K562 (cell line): ENCODE measurements at regions not wholly inside any gene's neighbourhood (a gene's known extent, or its start where the extent isn't known, plus 50 kb on each side); places are given as distances from the start of the nearest gene placed in this dataset.

Experiments
- ATAC-seq: fragments of 200-7000 bp; cut with Tn5 transposase; 3 replicates; pipeline ENCODE4 v1.9.1; 2020; ENCODE audit warnings: moderate library complexity
- BruUV-seq: library from RNA; stranded (reverse); fragments of 400-500 nt; replicated peaks from 2 replicates; lab custom pipeline; 2021; lab: Mats Ljungman, UMichigan
- CTCF ChIA-PET: fragments of 300-600 bp; formaldehyde crosslinking; extraction: SDS; loops from one replicate; lab custom pipeline; 2021; ENCODE audit warnings: low intra/inter-chr PET ratio; lab: Yijun Ruan, JAX
- POLR2A ChIA-PET: fragments of 300-600, 350-650 bp; sonication (Branson Sonifier 250); formaldehyde crosslinking; extraction: SDS; loops from one replicate; lab custom pipeline; 2021; ENCODE audit warnings: antibody characterized with exemption, inconsistent platforms; lab: Yijun Ruan, JAX
- DNase-seq, 4 experiments: peaks; one replicate each; pipeline versions ENCODE4 v3.0.0 to v3.0.0-alpha.2; 2011 to 2018; ENCODE audit warnings: low spot score in 3 of 4, mixed read lengths in 3 of 4; ENCODE audit errors: extremely low read depth in 1 of 4
- FAIRE-seq: peaks from 2 replicates; lab custom pipeline; 2011; peaks lifted over from hg19 to GRCh38; lab: Jason Lieb, UNC
- H2AFZ ChIP-seq: 2 replicates; pipeline ENCODE4 v1.6.0; 2011; ENCODE audit warnings: low read depth, low read length, control low read depth, inconsistent platforms
- H3K27ac ChIP-seq: fragments of 200-600 bp; 3 replicates; pipeline ENCODE4 v1.8.0; 2011; ENCODE audit warnings: low read depth, mild to moderate bottlenecking, control low read depth, inconsistent platforms, low read length, moderate library complexity, mixed read lengths; ENCODE audit errors: extremely low read depth
- H3K27me3 ChIP-seq, 2 experiments: fragments of 300-600 bp in 1 of 2; 2 replicates in 1 of 2; 3 replicates in 1 of 2; pipeline versions ENCODE4 v1.6.0 to v1.8.0; 2011; ENCODE audit warnings: inconsistent platforms in 2 of 2, low read length in 2 of 2, mild to moderate bottlenecking in 1 of 2, mixed read lengths in 1 of 2, moderate library complexity in 1 of 2; ENCODE audit not compliant: control insufficient read depth in 2 of 2, insufficient read depth in 2 of 2
- H3K36me3 ChIP-seq: fragments of 300-600 bp; 3 replicates; pipeline ENCODE4 v1.8.0; 2011; ENCODE audit warnings: mild to moderate bottlenecking, low read length, inconsistent platforms; ENCODE audit not compliant: control insufficient read depth, insufficient read depth
- H3K4me1 ChIP-seq, 2 experiments: fragments of 200-600 bp in 1 of 2; replicated peaks in 1 of 2; 2 replicates in 1 of 2; 3 replicates in 1 of 2; pipeline versions ENCODE4 v1.5.1 to v1.8.0; 2011; ENCODE audit warnings: inconsistent platforms in 2 of 2, low read length in 2 of 2, mild to moderate bottlenecking in 1 of 2, mixed read lengths in 1 of 2, moderate library complexity in 1 of 2; ENCODE audit not compliant: control insufficient read depth in 2 of 2, insufficient read depth in 2 of 2
- H3K4me2 ChIP-seq: 2 replicates; pipeline ENCODE4 v1.6.1; 2011; ENCODE audit warnings: low read length, control low read depth, inconsistent platforms, mixed read lengths; ENCODE audit not compliant: insufficient read depth
- H3K4me3 ChIP-seq: fragments of 200-600 bp; sonication (generic), shearing (Covaris generic); 2 replicates; pipeline ENCODE4 v1.5.1; 2016; ENCODE audit warnings: control low read depth, inconsistent platforms
- H3K79me2 ChIP-seq: fragments of 200-600 bp; 3 replicates; pipeline ENCODE4 v1.8.0; 2011; ENCODE audit warnings: low read length, inconsistent platforms; ENCODE audit not compliant: control insufficient read depth, insufficient read depth
- H3K9ac ChIP-seq, 2 experiments: 2 replicates each; pipeline versions ENCODE4 v1.6.0 to v1.6.1; 2011; ENCODE audit warnings: low read depth in 2 of 2, low read length in 2 of 2, control low read depth in 1 of 2, inconsistent platforms in 1 of 2, mild to moderate bottlenecking in 1 of 2, mixed read lengths in 1 of 2; ENCODE audit not compliant: insufficient read depth in 1 of 2
- H3K9me1 ChIP-seq: one replicate; pipeline ENCODE4 v1.6.0; 2011; ENCODE audit warnings: inconsistent platforms, mild to moderate bottlenecking, low read length, moderate library complexity; ENCODE audit not compliant: control insufficient read depth, insufficient read depth
- H3K9me3 ChIP-seq: replicated peaks from 2 replicates; pipeline ENCODE4 v1.5.1; 2011; ENCODE audit warnings: low read depth, low read length, inconsistent platforms; ENCODE audit not compliant: control insufficient read depth, insufficient read depth
- H4K20me1 ChIP-seq: replicated peaks from 2 replicates; pipeline ENCODE4 v1.6.1; 2011; ENCODE audit warnings: low read length, inconsistent platforms, mixed read lengths; ENCODE audit not compliant: control insufficient read depth, insufficient read depth
- C11orf30 ChIP-seq: fragments of 450-650 bp; IDR thresholded peaks from 2 replicates; pipeline ENCODE4 v1.6.1; 2016; ENCODE audit warnings: low read depth, mild to moderate bottlenecking
- HNRNPK ChIP-seq: fragments of 200-400 bp; formaldehyde crosslinking; IDR thresholded peaks from one replicate; pipeline ENCODE4 v1.6.1; 2018; ENCODE audit warnings: mild to moderate bottlenecking, low read depth, low read length; ENCODE audit not compliant: poor library complexity, severe bottlenecking
- HSF4 ChIP-seq: fragments of 250-450 bp; sonication (Bioruptor Pico); IDR thresholded peaks from 2 replicates; pipeline ENCODE4 v2.1.2; 2022; ENCODE audit warnings: mild to moderate bottlenecking, moderate library complexity, borderline replicate concordance
- LCOR ChIP-seq: sonication (generic); formaldehyde crosslinking; IDR thresholded peaks from 2 replicates; pipeline ENCODE4 v1.8.0; 2022; ENCODE audit warnings: mild to moderate bottlenecking, missing genetic modification reagents
- NFYB ChIP-seq: IDR thresholded peaks from 2 replicates; pipeline ENCODE4 v1.6.1; 2011; ENCODE audit warnings: mild to moderate bottlenecking, moderate library complexity; ENCODE audit not compliant: insufficient read length; ENCODE audit errors: extremely low read depth
- POLR2B ChIP-seq: fragments of 450-650 bp; IDR thresholded peaks from 2 replicates; pipeline ENCODE4 v1.6.1; 2018; ENCODE audit warnings: low read depth; ENCODE audit not compliant: partially characterized antibody
- PRPF4 ChIP-seq: fragments of 200-400 bp; formaldehyde crosslinking; IDR thresholded peaks from one replicate; pipeline ENCODE4 v1.6.1; 2017; ENCODE audit warnings: low read length, low read depth, mild to moderate bottlenecking; ENCODE audit not compliant: insufficient read depth, poor library complexity, severe bottlenecking
- RAD51 ChIP-seq: fragments of 450-650 bp; IDR thresholded peaks from 2 replicates; pipeline ENCODE4 v1.7.1; 2016; ENCODE audit warnings: low read depth, mild to moderate bottlenecking, borderline replicate concordance
- RCOR1 ChIP-seq, 2 experiments: IDR thresholded peaks; 2 replicates each; pipeline ENCODE4 v1.6.1; 2012; ENCODE audit warnings: low read depth in 2 of 2, low read length in 2 of 2, borderline replicate concordance in 1 of 2, improper control_type of control experiment in 1 of 2
- TRIM25 ChIP-seq: fragments of 450-650 bp; IDR thresholded peaks from 2 replicates; pipeline ENCODE4 v1.7.0; 2016; ENCODE audit warnings: borderline replicate concordance
- U2AF1 ChIP-seq: fragments of 200-400 bp; formaldehyde crosslinking; optimal IDR thresholded peaks from 2 replicates; pipeline ENCODE3; 2017; ENCODE audit warnings: mild to moderate bottlenecking, low read depth, low read length, moderate library complexity
- ZKSCAN3 ChIP-seq: fragments of 250-450 bp; sonication (Bioruptor Pico); IDR thresholded peaks from 2 replicates; pipeline ENCODE4 v1.4.0; 2020
- ZNF217 ChIP-seq: sonication (generic); formaldehyde crosslinking; IDR thresholded peaks from 2 replicates; pipeline ENCODE4 v1.8.0; 2022; ENCODE audit warnings: mild to moderate bottlenecking, missing genetic modification reagents
- ZZZ3 ChIP-seq: fragments of 450-650 bp; IDR thresholded peaks from 2 replicates; pipeline ENCODE4 v1.6.1; 2016; ENCODE audit warnings: antibody characterized with exemption, mild to moderate bottlenecking, moderate library complexity
- WGBS: fragments of 100-300 bp; shearing (Covaris generic); methylation state at CpG from one replicate; pipeline ENCODE4 v1.1.6; 2016; ENCODE audit warnings: low coverage, mixed read lengths; ENCODE audit not compliant: insufficient coverage; ENCODE audit errors: missing lambda C conversion rate; 5-methylcytosine and 5-hydroxymethylcytosine counted together
- in situ Hi-C: fragments of 300-500 bp; cut with MboI; formaldehyde crosslinking; loops from 4 replicates; pipeline ENCODE4 v1.15.0; 2018; ENCODE audit warnings: inconsistent platforms, mixed read lengths
- intact Hi-C: fragments of 100-400 bp; cut with micrococcal nuclease; formaldehyde crosslinking; loops from 2 replicates; pipeline ENCODE4 v1.14.2; 2022
- TF ChIP-seq, protein P1 (sequence below): fragments of 450-650 bp; formaldehyde crosslinking; IDR thresholded peaks from 2 replicates; pipeline ENCODE4 v1.4.0; 2022; ENCODE audit warnings: missing genetic modification characterization

DNA sequence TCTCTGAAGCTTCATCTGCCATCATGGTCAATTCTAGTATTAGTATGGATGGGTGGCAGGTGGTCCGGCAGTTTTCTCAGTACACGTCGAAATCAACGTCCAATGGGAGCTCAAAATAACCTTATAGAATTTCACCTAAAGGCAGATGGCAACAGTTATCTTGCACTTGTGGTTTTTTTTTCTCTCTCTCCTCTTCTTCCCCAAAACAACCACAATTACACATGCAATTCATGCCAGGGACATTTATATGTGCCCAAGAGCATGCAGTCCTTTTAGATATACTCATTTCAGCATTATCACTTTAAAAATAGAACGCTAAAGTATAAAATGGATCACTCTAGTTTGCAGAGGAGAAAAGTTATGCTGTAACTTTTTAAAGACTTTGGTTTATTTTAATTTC, 1428.9 kb upstream of the WWC1 start:
- H3K4me1 ChIP-seq, result no peaks in the 10 kb centered on the region
- no peaks in the 10 kb centered on the region for H3K27me3 ChIP-seq
- ATAC-seq (no peak), DNase-seq (no peak), FAIRE-seq (no peak)
- TF ChIP-seq, protein P1, sequence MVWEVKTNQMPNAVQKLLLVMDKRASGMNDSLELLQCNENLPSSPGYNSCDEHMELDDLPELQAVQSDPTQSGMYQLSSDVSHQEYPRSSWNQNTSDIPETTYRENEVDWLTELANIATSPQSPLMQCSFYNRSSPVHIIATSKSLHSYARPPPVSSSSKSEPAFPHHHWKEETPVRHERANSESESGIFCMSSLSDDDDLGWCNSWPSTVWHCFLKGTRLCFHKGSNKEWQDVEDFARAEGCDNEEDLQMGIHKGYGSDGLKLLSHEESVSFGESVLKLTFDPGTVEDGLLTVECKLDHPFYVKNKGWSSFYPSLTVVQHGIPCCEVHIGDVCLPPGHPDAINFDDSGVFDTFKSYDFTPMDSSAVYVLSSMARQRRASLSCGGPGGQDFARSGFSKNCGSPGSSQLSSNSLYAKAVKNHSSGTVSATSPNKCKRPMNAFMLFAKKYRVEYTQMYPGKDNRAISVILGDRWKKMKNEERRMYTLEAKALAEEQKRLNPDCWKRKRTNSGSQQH (CRISPR knock-in tag), result no peak
- TF ChIP-seq ZNF217 (CRISPR knock-in tag) (no peak), C11orf30 (no peak), ZKSCAN3 (CRISPR knock-in tag) (no peak)
- 0 out of 2 replicates have a peak, but pooled peaks cover 1% of the 10 kb centered on the region for H3K9me3 ChIP-seq
- no peak overlapping the region for H3K4me3 ChIP-seq
- H4K20me1 ChIP-seq, result no peaks in the 10 kb centered on the region
- no TSS peak for BruUV-seq
- no peak overlapping the region for H2AFZ ChIP-seq
- no peaks in the 10 kb centered on the region for H3K9me1 ChIP-seq
- POLR2A ChIA-PET, result no interaction called here
- no peaks in the 10 kb centered on the region for H3K36me3 ChIP-seq
- intact Hi-C loops (no loop called here), in situ Hi-C loops (no loop called here)
- CTCF ChIA-PET, result no interaction called here
- no peak overlapping the region for H3K4me2 ChIP-seq
- WGBS, result 1% methylated on average over 5 of the region's 5 CpGs
- H3K9ac ChIP-seq, result no peak overlapping the region
- no peak overlapping the region for H3K27ac ChIP-seq
- no peaks in the 10 kb centered on the region for H3K79me2 ChIP-seq

GRCh38 chr5:166865206-166865605, 1426.2 kb upstream of the WWC1 start:
- intact Hi-C loops (no loop called here), in situ Hi-C loops (no loop called here)
- WGBS, result 1% methylated on average over 6 of the region's 6 CpGs
- Histone ChIP-seq H3K27me3 (no peaks in the 10 kb centered on the region), H3K9me1 (no peaks in the 10 kb centered on the region), H3K4me1 (no peaks in the 10 kb centered on the region), H3K27ac (no peak overlapping the region), H3K9me3 (0 out of 2 replicates have a peak, but pooled peaks cover 1% of the 10 kb centered on the region), H3K9ac (no peak overlapping the region), H4K20me1 (no peaks in the 10 kb centered on the region), H3K4me2 (no peak overlapping the region), H3K4me3 (no peak overlapping the region), H3K36me3 (no peaks in the 10 kb centered on the region), H2AFZ (no peak overlapping the region), H3K79me2 (no peaks in the 10 kb centered on the region)
- ChIA-PET CTCF (no interaction called here), POLR2A (no interaction called here)
- DNase-seq (no peak), FAIRE-seq (no peak), ATAC-seq (no peak)
- no TSS peak for BruUV-seq
- TF ChIP-seq TRIM25 (no peak), NFYB (no peak), PRPF4 (no peak), LCOR (no peak), U2AF1 (no peak), HNRNPK (no peak), POLR2B (no peak), RAD51 (no peak), ZZZ3 (no peak), RCOR1 (IDR thresholded peaks at IDR 0.05; ENCODE audit: borderline replicate concordance in 1 of 2, low read depth in 2 of 2, low read length in 2 of 2) (no peak), HSF4 (CRISPR knock-in tag) (no peak)
